BLaER1 (cell line): ENCODE measurements at regions not wholly inside any gene's neighbourhood (a gene's known extent, or its start where the extent isn't known, plus 50 kb on each side); places are given as distances from the start of the nearest gene placed in this dataset.

Experiments
- H3K27ac ChIP-seq: shearing (Covaris generic); formaldehyde crosslinking; 2 replicates; pipeline ENCODE4 v1.8.1; 2022
- H3K27me3 ChIP-seq: shearing (Covaris generic); formaldehyde crosslinking; 2 replicates; pipeline ENCODE4 v1.8.1; 2022
- H3K36me3 ChIP-seq: shearing (Covaris generic); formaldehyde crosslinking; 2 replicates; pipeline ENCODE4 v1.8.1; 2022
- H3K4me1 ChIP-seq: shearing (Covaris generic); formaldehyde crosslinking; 2 replicates; pipeline ENCODE4 v1.8.1; 2022
- H3K4me2 ChIP-seq: shearing (Covaris generic); formaldehyde crosslinking; 2 replicates; pipeline ENCODE4 v1.8.1; 2022
- H3K4me3 ChIP-seq: shearing (Covaris generic); formaldehyde crosslinking; 2 replicates; pipeline ENCODE4 v1.8.1; 2022
- H3K9ac ChIP-seq: shearing (Covaris generic); formaldehyde crosslinking; 2 replicates; pipeline ENCODE4 v1.8.1; 2022
- H3K9me3 ChIP-seq: shearing (Covaris generic); formaldehyde crosslinking; 2 replicates; pipeline ENCODE4 v1.8.1; 2022
- H4K20me1 ChIP-seq: shearing (Covaris generic); formaldehyde crosslinking; 2 replicates; pipeline ENCODE4 v1.8.1; 2022
- Cebpa-rat ChIP-seq: shearing (Covaris generic); IDR thresholded peaks from 2 replicates; pipeline ENCODE4 v1.8.1; 2022

- H3K9ac ChIP-seq = no peak overlapping the region
- H3K9me3 ChIP-seq = peaks cover 15% of the 10 kb centered on the region; the same call in 1 of the 2 replicates
- no peak overlapping the region for H3K4me3 ChIP-seq
- H3K36me3 ChIP-seq = no peaks in the 10 kb centered on the region
- H3K4me2 ChIP-seq = no peak overlapping the region
- no peaks in the 10 kb centered on the region for H4K20me1 ChIP-seq
- peaks cover 6% of the 10 kb centered on the region; the same call in 1 of the 2 replicates for H3K27me3 ChIP-seq
- H3K27ac ChIP-seq = no peak overlapping the region
- no peak for TF ChIP-seq Cebpa-rat
- peaks cover 3% of the 10 kb centered on the region for H3K4me1 ChIP-seq
Measured at GRCh38 chr2:8288206-8288605, 393.6 kb upstream of the ID2 start.

- peaks cover 15% of the 10 kb centered on the region; the same call in 1 of the 2 replicates for H3K9me3 ChIP-seq
- no peak overlapping the region for H3K9ac ChIP-seq
- peaks cover 6% of the 10 kb centered on the region; the same call in 1 of the 2 replicates for H3K27me3 ChIP-seq
- no peak overlapping the region for H3K4me2 ChIP-seq
- TF ChIP-seq Cebpa-rat = no peak
- H3K27ac ChIP-seq = no peak overlapping the region
- H3K4me1 ChIP-seq = no peaks in the 10 kb centered on the region
- no peak overlapping the region for H3K4me3 ChIP-seq
- no peaks in the 10 kb centered on the region for H4K20me1 ChIP-seq
- no peaks in the 10 kb centered on the region for H3K36me3 ChIP-seq
Measured at GRCh38 chr2:8289111-8289510, 392.7 kb upstream of the ID2 start.

GRCh38 chr2:8290771-8291352 lies 391.0 kb upstream of the ID2 start:
- Histone ChIP-seq H3K4me1 (no peaks in the 10 kb centered on the region), H3K9ac (no peak overlapping the region), H3K4me3 (no peak overlapping the region), H4K20me1 (no peaks in the 10 kb centered on the region), H3K27me3 (peaks cover 6% of the 10 kb centered on the region; the same call in 1 of the 2 replicates), H3K27ac (no peak overlapping the region), H3K36me3 (no peaks in the 10 kb centered on the region), H3K4me2 (no peak overlapping the region), H3K9me3 (peaks cover 15% of the 10 kb centered on the region; the same call in 1 of the 2 replicates)
- TF ChIP-seq Cebpa-rat = no peak

- Histone ChIP-seq H3K4me1 (peaks cover 27% of the 10 kb centered on the region), H3K9ac (no peak overlapping the region), H3K36me3 (no peaks in the 10 kb centered on the region), H3K4me2 (no peak overlapping the region), H3K4me3 (no peak overlapping the region), H3K27ac (no peak overlapping the region), H3K9me3 (peaks cover 17% of the 10 kb centered on the region; the same call in 1 of the 2 replicates), H3K27me3 (no peaks in the 10 kb centered on the region), H4K20me1 (no peaks in the 10 kb centered on the region)
- TF ChIP-seq Cebpa-rat = no peak
Measured at GRCh38 chr2:8296306-8296705, 385.6 kb upstream of the ID2 start.

GRCh38 chr2:8297376-8298231 lies 384.3 kb upstream of the ID2 start:
- peaks cover 40% of the 10 kb centered on the region for H3K4me1 ChIP-seq
- no peak overlapping the region for H3K4me3 ChIP-seq
- H3K4me2 ChIP-seq = no peak overlapping the region
- no peak overlapping the region for H3K9ac ChIP-seq
- TF ChIP-seq Cebpa-rat = no peak
- peaks cover 17% of the 10 kb centered on the region; the same call in 1 of the 2 replicates for H3K9me3 ChIP-seq
- H3K36me3 ChIP-seq = no peaks in the 10 kb centered on the region
- no peaks in the 10 kb centered on the region for H4K20me1 ChIP-seq
- no peak overlapping the region for H3K27ac ChIP-seq
- H3K27me3 ChIP-seq = no peaks in the 10 kb centered on the region

GRCh38 chr2:8298783-8299182 lies 383.1 kb upstream of the ID2 start:
- Histone ChIP-seq H3K4me2 (peak overlapping the region; percentile 33), H3K36me3 (no peaks in the 10 kb centered on the region), H3K9ac (no peak overlapping the region), H3K9me3 (peaks cover 17% of the 10 kb centered on the region; the same call in 1 of the 2 replicates), H3K4me1 (peaks cover 52% of the 10 kb centered on the region), H3K27ac (no peak overlapping the region), H3K4me3 (no peak overlapping the region), H3K27me3 (no peaks in the 10 kb centered on the region), H4K20me1 (no peaks in the 10 kb centered on the region)
- peak; percentile 60; the same call in 1 of the 2 replicates for TF ChIP-seq Cebpa-rat

GRCh38 chr2:8300216-8300615 lies 381.6 kb upstream of the ID2 start:
- no peak overlapping the region for H3K4me3 ChIP-seq
- no peak overlapping the region for H3K9ac ChIP-seq
- TF ChIP-seq Cebpa-rat = no peak
- no peaks in the 10 kb centered on the region for H3K36me3 ChIP-seq
- peaks cover 17% of the 10 kb centered on the region; the same call in 1 of the 2 replicates for H3K9me3 ChIP-seq
- peak overlapping the region; percentile 20; the same call in 1 of the 2 replicates for H3K4me2 ChIP-seq
- H3K27ac ChIP-seq = no peak overlapping the region
- peaks cover 66% of the 10 kb centered on the region for H3K4me1 ChIP-seq
- no peaks in the 10 kb centered on the region for H4K20me1 ChIP-seq
- 0 out of 2 replicates have a peak, but pooled peaks cover 6% of the 10 kb centered on the region for H3K27me3 ChIP-seq

GRCh38 chr2:8300905-8301304 lies 381.0 kb upstream of the ID2 start:
- no peak overlapping the region for H3K9ac ChIP-seq
- peaks cover 17% of the 10 kb centered on the region; the same call in 1 of the 2 replicates for H3K9me3 ChIP-seq
- peak overlapping the region; percentile 81 for H3K27ac ChIP-seq
- peaks cover 69% of the 10 kb centered on the region for H3K4me1 ChIP-seq
- 0 out of 2 replicates have a peak, but pooled peaks cover 6% of the 10 kb centered on the region for H3K27me3 ChIP-seq
- no peaks in the 10 kb centered on the region for H3K36me3 ChIP-seq
- no peak for TF ChIP-seq Cebpa-rat
- no peak overlapping the region for H3K4me3 ChIP-seq
- peak overlapping the region; percentile 86 for H3K4me2 ChIP-seq
- H4K20me1 ChIP-seq = no peaks in the 10 kb centered on the region

- Histone ChIP-seq H3K27me3 (0 out of 2 replicates have a peak, but pooled peaks cover 6% of the 10 kb centered on the region), H3K27ac (peak overlapping the region; percentile 81), H3K9me3 (peaks cover 9% of the 10 kb centered on the region; the same call in 1 of the 2 replicates), H4K20me1 (no peaks in the 10 kb centered on the region), H3K4me1 (peaks cover 73% of the 10 kb centered on the region), H3K4me3 (no peak overlapping the region), H3K9ac (no peak overlapping the region; the same call in 1 of the 2 replicates), H3K36me3 (no peaks in the 10 kb centered on the region), H3K4me2 (peak overlapping the region; percentile 86)
- peak; percentile 82 for TF ChIP-seq Cebpa-rat
Measured at GRCh38 chr2:8303322-8303832, 378.5 kb upstream of the ID2 start.
